ENCODE measurements at regions not wholly inside any gene's neighbourhood (a gene's known extent, or its start where the extent isn't known, plus 50 kb on each side); places are given as distances from the start of the nearest gene placed in this dataset.

DNA sequence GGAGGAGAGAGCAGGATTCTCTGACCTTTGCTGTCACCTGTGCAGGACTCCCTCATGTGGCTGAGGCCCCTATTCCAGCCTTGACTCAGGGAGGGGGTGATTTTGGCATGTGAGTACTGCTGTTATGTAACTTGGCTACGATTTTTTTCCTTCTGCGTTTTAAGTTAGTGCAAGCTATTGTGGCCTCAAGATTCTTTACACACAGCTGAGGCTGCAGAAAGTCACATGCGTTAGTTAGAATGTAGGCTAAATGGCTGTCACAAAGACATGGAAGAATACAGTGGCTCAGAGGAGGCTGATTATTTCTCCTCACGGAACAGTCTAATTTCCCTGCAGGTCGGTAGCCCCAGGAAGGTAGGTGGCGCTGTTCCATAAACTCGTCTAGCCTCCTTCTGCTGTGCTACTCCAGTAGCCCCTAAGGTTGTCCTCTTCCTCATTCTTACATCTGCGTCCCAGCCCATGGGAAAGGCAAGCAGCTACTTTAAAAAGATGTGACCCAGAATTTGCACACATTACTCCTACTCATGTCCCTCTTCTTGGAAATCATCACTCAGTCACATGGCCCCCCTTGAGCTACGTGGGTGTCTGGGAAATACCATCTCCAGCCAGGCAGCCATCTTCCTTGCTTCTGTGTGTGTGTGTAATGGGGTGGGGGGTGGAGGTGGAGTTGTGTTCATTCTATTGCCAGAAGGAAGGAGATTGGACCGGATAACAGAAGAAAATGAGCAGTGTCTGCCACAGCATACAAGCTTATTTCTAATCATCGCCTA, 486.6 kb downstream of the CCDC171 start:
- Mint-ChIP-seq H3K4me3 (ENCODE audit: unreplicated experiment) (no peak overlapping the region), H3K4me1 (ENCODE audit: low read depth, unreplicated experiment) (no peaks in the 10 kb centered on the region), H3K27ac (ENCODE audit: unreplicated experiment) (no peak overlapping the region), H3K27me3 (ENCODE audit: insufficient read depth, unreplicated experiment) (peaks cover 2% of the 10 kb centered on the region), H3K36me3 (ENCODE audit: insufficient read depth, unreplicated experiment) (no peaks in the 10 kb centered on the region), H3K9me3 (ENCODE audit: unreplicated experiment) (no peaks in the 10 kb centered on the region)
- CTCF ChIA-PET, result interaction anchor here (0.6 kb wide), 1 partner anchor 218 kb away, joined by 3 read pairs; no protein-coding TSS in a partner anchor
- no peak overlapping the region for H3K4me3 ChIP-seq (ENCODE audit: low read depth, low read length)
- BruUV-seq (replicated peaks), result no TSS peak
- no peaks in the 10 kb centered on the region for H3K4me1 ChIP-seq
- no peaks in the 10 kb centered on the region for H3K36me3 ChIP-seq (ENCODE audit: control insufficient read depth, insufficient read depth, low read length)
- no peaks in the 10 kb centered on the region for H3K27me3 ChIP-seq (replicated peaks; ENCODE audit: control insufficient read depth, insufficient read depth, low read length)
- intact Hi-C loops (cut with micrococcal nuclease; ENCODE audit: unreplicated experiment), result no loop called here
- H3K9me3 ChIP-seq, result no peaks in the 10 kb centered on the region
- POLR2A ChIA-PET, result no interaction called here
- no peak for DNase-seq
- TF ChIP-seq, protein P1, sequence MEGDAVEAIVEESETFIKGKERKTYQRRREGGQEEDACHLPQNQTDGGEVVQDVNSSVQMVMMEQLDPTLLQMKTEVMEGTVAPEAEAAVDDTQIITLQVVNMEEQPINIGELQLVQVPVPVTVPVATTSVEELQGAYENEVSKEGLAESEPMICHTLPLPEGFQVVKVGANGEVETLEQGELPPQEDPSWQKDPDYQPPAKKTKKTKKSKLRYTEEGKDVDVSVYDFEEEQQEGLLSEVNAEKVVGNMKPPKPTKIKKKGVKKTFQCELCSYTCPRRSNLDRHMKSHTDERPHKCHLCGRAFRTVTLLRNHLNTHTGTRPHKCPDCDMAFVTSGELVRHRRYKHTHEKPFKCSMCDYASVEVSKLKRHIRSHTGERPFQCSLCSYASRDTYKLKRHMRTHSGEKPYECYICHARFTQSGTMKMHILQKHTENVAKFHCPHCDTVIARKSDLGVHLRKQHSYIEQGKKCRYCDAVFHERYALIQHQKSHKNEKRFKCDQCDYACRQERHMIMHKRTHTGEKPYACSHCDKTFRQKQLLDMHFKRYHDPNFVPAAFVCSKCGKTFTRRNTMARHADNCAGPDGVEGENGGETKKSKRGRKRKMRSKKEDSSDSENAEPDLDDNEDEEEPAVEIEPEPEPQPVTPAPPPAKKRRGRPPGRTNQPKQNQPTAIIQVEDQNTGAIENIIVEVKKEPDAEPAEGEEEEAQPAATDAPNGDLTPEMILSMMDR (IDR thresholded peaks at IDR 0.05; ENCODE audit: insufficient read depth in 1 of 2, low read depth in 1 of 2, low read length in 1 of 2, severe bottlenecking in 1 of 2, unreplicated experiment in 1 of 2), result no peak

DNA sequence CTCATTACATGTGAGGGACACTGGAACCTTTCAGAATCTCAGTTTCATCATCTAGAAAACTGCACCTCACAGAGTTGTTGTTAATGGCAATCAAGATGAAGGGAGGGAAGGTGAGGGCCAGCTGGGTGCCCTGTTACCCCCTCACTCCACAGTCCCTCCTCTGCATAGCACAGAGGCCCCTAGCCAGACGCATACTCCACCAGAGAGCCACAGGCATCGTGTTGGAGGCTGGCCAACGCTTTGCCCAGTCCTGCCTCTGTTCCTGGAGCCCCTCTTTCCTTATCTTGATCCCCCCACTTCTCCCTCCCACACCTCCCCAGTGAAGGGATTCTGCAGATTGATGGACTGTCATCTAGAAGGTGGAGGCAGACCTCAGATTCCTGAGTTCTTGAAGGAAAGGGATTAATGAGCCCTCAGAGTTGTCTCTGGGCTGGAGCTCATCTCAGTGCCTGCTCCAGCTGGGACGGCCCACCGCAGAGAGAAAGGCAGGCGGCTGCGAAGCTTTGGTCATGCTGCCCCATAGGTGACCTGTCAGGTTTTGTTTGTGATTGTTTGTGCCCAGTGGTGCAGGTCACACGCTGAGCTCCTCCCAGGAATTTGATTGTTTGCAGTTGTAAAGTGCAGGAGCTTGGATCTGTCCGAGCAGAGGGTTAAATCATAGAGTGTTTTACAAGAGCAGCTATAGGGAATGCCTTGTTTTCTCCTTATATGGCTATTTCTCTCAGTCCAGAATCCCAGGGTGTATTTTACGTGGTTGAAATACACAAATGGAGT, 487.3 kb downstream of the CCDC171 start:
- CTCF ChIA-PET, result interaction anchor here (0.6 kb wide), 1 partner anchor 217 kb away, joined by 3 read pairs; no protein-coding TSS in a partner anchor
- BruUV-seq (replicated peaks), result no TSS peak
- no peak overlapping the region for H3K4me3 ChIP-seq (ENCODE audit: low read depth, low read length)
- no peaks in the 10 kb centered on the region for H3K9me3 ChIP-seq
- H3K27ac Mint-ChIP-seq (ENCODE audit: unreplicated experiment), result no peak overlapping the region
- no peaks in the 10 kb centered on the region for H3K27me3 ChIP-seq (replicated peaks; ENCODE audit: control insufficient read depth, insufficient read depth, low read length)
- intact Hi-C loops (cut with micrococcal nuclease; ENCODE audit: unreplicated experiment), result no loop called here
- no peak overlapping the region for H3K4me3 Mint-ChIP-seq (ENCODE audit: unreplicated experiment)
- no peaks in the 10 kb centered on the region for H3K4me1 Mint-ChIP-seq (ENCODE audit: low read depth, unreplicated experiment)
- POLR2A ChIA-PET, result no interaction called here
- no peaks in the 10 kb centered on the region for H3K36me3 Mint-ChIP-seq (ENCODE audit: insufficient read depth, unreplicated experiment)
- H3K27me3 Mint-ChIP-seq (ENCODE audit: insufficient read depth, unreplicated experiment), result peaks cover 2% of the 10 kb centered on the region
- no peak for DNase-seq
- TF ChIP-seq, protein P1 (IDR thresholded peaks at IDR 0.05; ENCODE audit: insufficient read depth in 1 of 2, low read depth in 1 of 2, low read length in 1 of 2, severe bottlenecking in 1 of 2, unreplicated experiment in 1 of 2), result no peak
- no peaks in the 10 kb centered on the region for H3K9me3 Mint-ChIP-seq (ENCODE audit: unreplicated experiment)
- no peaks in the 10 kb centered on the region for H3K36me3 ChIP-seq (ENCODE audit: control insufficient read depth, insufficient read depth, low read length)
- no peaks in the 10 kb centered on the region for H3K4me1 ChIP-seq

DNA sequence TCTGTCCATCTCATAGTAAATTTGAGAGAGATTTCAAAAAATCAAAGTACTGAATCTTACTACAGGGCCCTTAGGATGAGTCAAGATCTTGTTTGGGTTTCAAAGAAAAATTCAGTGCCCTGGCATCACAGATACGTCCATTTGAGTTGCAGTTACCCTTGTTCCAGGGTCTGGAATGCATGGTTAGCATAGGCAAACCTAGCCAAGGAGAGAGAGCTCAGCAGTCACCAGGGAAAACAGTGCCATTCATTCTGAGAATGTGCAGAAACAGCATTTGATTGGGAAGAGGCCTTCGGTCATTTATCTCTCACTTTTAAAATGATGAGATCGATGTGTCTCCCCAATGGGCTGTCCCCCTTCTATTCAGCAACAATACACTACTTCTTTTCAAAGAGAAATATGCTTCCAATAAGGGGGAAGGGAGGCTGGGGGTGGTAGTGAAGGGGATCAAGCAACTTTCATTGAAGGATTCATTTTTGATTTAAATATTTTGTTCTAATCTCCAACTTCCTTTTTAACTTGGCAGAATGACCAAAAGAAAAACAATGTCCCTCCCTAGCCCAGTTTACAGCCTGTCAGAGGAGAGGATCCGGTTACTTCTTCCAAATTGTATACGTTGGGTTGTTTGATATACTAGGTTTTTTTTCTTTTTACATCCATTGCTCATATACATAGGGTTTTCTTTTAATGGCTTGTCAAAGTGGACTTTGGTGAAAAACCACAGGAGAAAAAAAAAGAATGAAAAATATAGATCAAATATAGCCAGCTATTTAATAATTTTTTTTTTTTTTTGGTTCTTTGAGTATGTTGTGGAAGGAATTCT, 491.1 kb downstream of the CCDC171 start:
- no peak for DNase-seq
- TF ChIP-seq, protein P1 (IDR thresholded peaks at IDR 0.05; ENCODE audit: insufficient read depth in 1 of 2, low read depth in 1 of 2, low read length in 1 of 2, severe bottlenecking in 1 of 2, unreplicated experiment in 1 of 2), result no peak
- CTCF ChIA-PET, result no interaction called here
- H3K9me3 ChIP-seq, result no peaks in the 10 kb centered on the region
- Mint-ChIP-seq H3K36me3 (ENCODE audit: insufficient read depth, unreplicated experiment) (no peaks in the 10 kb centered on the region), H3K27me3 (ENCODE audit: insufficient read depth, unreplicated experiment) (no peaks in the 10 kb centered on the region), H3K27ac (ENCODE audit: unreplicated experiment) (no peak overlapping the region), H3K4me3 (ENCODE audit: unreplicated experiment) (no peak overlapping the region), H3K9me3 (ENCODE audit: unreplicated experiment) (no peaks in the 10 kb centered on the region), H3K4me1 (ENCODE audit: low read depth, unreplicated experiment) (no peaks in the 10 kb centered on the region)
- no peaks in the 10 kb centered on the region for H3K4me1 ChIP-seq
- no TSS peak for BruUV-seq (replicated peaks)
- H3K36me3 ChIP-seq (ENCODE audit: control insufficient read depth, insufficient read depth, low read length), result no peaks in the 10 kb centered on the region
- POLR2A ChIA-PET, result no interaction called here
- no peak overlapping the region for H3K4me3 ChIP-seq (ENCODE audit: low read depth, low read length)
- no peaks in the 10 kb centered on the region for H3K27me3 ChIP-seq (replicated peaks; ENCODE audit: control insufficient read depth, insufficient read depth, low read length)
- intact Hi-C loops (cut with micrococcal nuclease; ENCODE audit: unreplicated experiment), result no loop called here

Measured in Caco-2 (cell line).